GM23248 (cell line): ENCODE measurements at regions not wholly inside any gene's neighbourhood (a gene's known extent, or its start where the extent isn't known, plus 50 kb on each side); places are given as distances from the start of the nearest gene placed in this dataset.
"Not testable (repeated sequence)": the region's sequence is repeated elsewhere in the genome, so short reads cannot be mapped to it uniquely, and the experiment has no call there.

Experiments
- EZH2 ChIP-seq: fragments of 200-600 bp; sonication (generic); IDR thresholded peaks from 2 replicates; pipeline ENCODE4 v1.6.1; 2018; ENCODE audit warnings: antibody characterized with exemption, mild to moderate bottlenecking; ENCODE audit not compliant: insufficient read depth, poor library complexity, severe bottlenecking
- EZH2phosphoT487 ChIP-seq: fragments of 200-600 bp; sonication (generic); IDR thresholded peaks from 2 replicates; pipeline ENCODE4 v1.6.1; 2018; ENCODE audit warnings: antibody characterized with exemption, moderate library complexity, mild to moderate bottlenecking, low read depth; ENCODE audit not compliant: insufficient read depth

GRCh38 chr10:26934190-26934589 is 73.4 kb upstream of the ABI1 start:
- TF ChIP-seq EZH2phosphoT487, EZH2: not testable (repeated sequence)
